BLaER1 treated with 17β-estradiol and CSF1 and Interleukin-3, amounts not matched to agents 10 nM and 100 nM (cell line): ENCODE measurements at regions not wholly inside any gene's neighbourhood (a gene's known extent, or its start where the extent isn't known, plus 50 kb on each side); places are given as distances from the start of the nearest gene placed in this dataset.

ENCODE experiments used
- H3K27ac ChIP-seq, 11 experiments: shearing (Covaris generic); formaldehyde crosslinking; 2 replicates each; pipeline ENCODE4 v1.8.1; 2022
- H3K27me3 ChIP-seq, 11 experiments: shearing (Covaris generic); formaldehyde crosslinking; 2 replicates each; pipeline ENCODE4 v1.8.1; 2022
- H3K36me3 ChIP-seq, 11 experiments: shearing (Covaris generic); formaldehyde crosslinking; 2 replicates each; pipeline ENCODE4 v1.8.1; 2022
- H3K4me1 ChIP-seq, 10 experiments: shearing (Covaris generic); formaldehyde crosslinking; 2 replicates each; pipeline ENCODE4 v1.8.1; 2022
- H3K4me2 ChIP-seq, 11 experiments: shearing (Covaris generic); formaldehyde crosslinking; 2 replicates each; pipeline ENCODE4 v1.8.1; 2022
- H3K4me3 ChIP-seq, 10 experiments: shearing (Covaris generic); formaldehyde crosslinking; 2 replicates each; pipeline ENCODE4 v1.8.1; 2022
- H3K9ac ChIP-seq, 11 experiments: shearing (Covaris generic); formaldehyde crosslinking; 2 replicates each; pipeline ENCODE4 v1.8.1; 2022
- H3K9me3 ChIP-seq, 11 experiments: shearing (Covaris generic); formaldehyde crosslinking; replicated peaks in 1 of 11; 2 replicates each; pipeline ENCODE4 v1.8.1; 2022
- H4K20me1 ChIP-seq, 11 experiments: shearing (Covaris generic); formaldehyde crosslinking; 2 replicates each; pipeline ENCODE4 v1.8.1; 2022
- Cebpa-rat ChIP-seq, 11 experiments: shearing (Covaris generic); IDR thresholded peaks; 2 replicates each; pipeline ENCODE4 v1.8.1; 2022

DNA sequence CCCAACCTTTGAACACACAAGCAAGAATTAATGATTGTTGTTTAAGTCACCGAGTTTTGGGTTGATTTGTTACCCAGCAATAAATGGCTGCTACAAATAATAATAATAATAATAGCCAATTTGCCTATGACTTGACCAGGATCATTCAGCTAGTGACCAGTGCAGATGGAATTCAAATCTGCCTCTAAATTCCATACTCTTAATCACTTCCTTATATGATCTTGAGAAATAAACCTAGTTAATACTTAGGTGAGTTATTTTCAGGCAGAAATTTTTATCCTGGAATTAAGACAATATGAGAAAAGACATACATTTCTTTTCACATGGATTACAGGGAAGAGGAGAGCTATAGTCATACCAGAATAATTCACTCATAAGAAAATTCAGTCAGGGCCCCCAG, 116.0 kb upstream of the GALNT15 start:
- Histone ChIP-seq H4K20me1 (no peaks in the 10 kb centered on the region), H3K4me3 (no peak overlapping the region), H3K4me1 (peaks cover 14 to 21% (median 17%) of the 10 kb centered on the region in 10 experiments), H3K36me3 (no peaks in the 10 kb centered on the region), H3K27ac (no peak overlapping the region), H3K27me3 (no peaks in the 10 kb centered on the region), H3K4me2 (no peak overlapping the region), H3K9me3 (no peaks in the 10 kb centered on the region), H3K9ac (no peak overlapping the region)
- TF ChIP-seq Cebpa-rat (IDR thresholded peaks at IDR 0.05), result no peak

DNA sequence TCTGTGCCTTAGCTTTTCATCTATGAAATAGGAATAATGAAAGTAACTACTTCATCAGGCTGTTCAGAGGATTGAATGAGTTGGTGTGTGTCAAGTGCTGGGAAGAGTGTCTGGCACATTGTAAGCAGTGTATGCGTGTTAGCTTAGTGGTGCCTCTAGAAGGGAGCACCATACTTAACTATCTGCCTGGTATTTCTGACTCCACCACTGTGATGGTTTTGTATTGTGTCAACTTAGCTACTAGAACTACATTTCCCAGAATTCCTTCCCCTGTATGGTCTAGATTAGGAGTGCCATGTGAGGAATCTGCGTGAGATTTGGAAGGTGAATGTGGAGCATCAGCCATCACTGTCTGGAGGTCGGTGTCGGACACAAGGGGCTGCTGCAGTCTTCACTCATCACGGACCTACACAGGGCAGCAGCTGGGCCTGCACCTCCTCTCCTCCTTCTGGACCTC, 115.4 kb upstream of the GALNT15 start:
- no peaks in the 10 kb centered on the region for H3K36me3 ChIP-seq
- peak overlapping the region in 3 of 11 experiments; percentile 14 to 54 (median 46); a peak in 3 of 22 replicates for H3K4me2 ChIP-seq
- no peak for TF ChIP-seq Cebpa-rat (IDR thresholded peaks at IDR 0.05)
- peaks cover 8 to 21% (median 11%) of the 10 kb centered on the region in 10 experiments for H3K4me1 ChIP-seq
- no peak overlapping the region for H3K9ac ChIP-seq
- no peak overlapping the region for H3K4me3 ChIP-seq
- H4K20me1 ChIP-seq, result no peaks in the 10 kb centered on the region
- no peaks in the 10 kb centered on the region for H3K27me3 ChIP-seq
- peak overlapping the region in 1 of 11 experiments; percentile 13; a peak in 1 of 22 replicates for H3K27ac ChIP-seq
- H3K9me3 ChIP-seq, result no peaks in the 10 kb centered on the region

DNA sequence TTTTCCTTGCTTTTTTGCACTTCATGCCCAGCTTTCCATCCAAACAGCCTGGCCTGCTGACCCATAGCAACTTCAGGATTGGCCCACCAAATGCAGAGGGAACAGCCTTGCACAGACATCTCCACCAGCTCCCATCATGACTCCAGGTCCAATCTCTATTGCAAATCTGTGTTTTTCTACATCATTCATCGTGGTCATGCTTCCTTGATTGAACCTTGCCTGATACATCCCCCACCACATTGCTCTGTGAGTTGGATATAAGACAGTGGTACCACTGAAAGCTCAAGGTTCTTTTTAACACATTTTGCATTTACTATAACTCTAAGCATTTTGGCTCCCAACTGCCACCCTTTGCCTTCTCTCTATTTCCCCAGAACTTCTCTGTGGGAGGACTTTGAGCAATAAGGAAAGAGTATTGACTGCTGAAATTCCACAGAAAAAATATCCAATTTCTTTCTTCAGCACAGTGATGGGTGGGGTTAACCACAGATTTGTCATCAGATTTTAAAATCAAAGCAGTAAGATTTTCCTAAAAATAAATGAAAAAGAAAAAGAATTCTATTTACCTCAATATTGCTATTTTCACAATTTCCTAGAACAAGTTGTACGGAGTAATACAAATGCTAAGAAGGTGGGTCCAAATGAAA, 114.6 kb upstream of the GALNT15 start:
- Histone ChIP-seq H3K4me2 (peak overlapping the region in 4 of 11 experiments; percentile 14 to 54 (median 48); a peak in 7 of 22 replicates), H4K20me1 (no peaks in the 10 kb centered on the region), H3K9me3 (no peaks in the 10 kb centered on the region), H3K27ac (peak overlapping the region in 1 of 11 experiments; percentile 13; a peak in 1 of 22 replicates), H3K4me3 (no peak overlapping the region), H3K4me1 (peaks cover 1 to 27% (median 4%) of the 10 kb centered on the region in 10 experiments; a peak in 18 of 20 replicates), H3K27me3 (no peaks in the 10 kb centered on the region), H3K36me3 (no peaks in the 10 kb centered on the region), H3K9ac (no peak overlapping the region)
- TF ChIP-seq Cebpa-rat (IDR thresholded peaks at IDR 0.05), result no peak

GRCh38 chr3:16060358-16060852, 114.1 kb upstream of the GALNT15 start:
- Histone ChIP-seq H3K27me3 (no peaks in the 10 kb centered on the region), H3K9me3 (no peaks in the 10 kb centered on the region), H3K9ac (no peak overlapping the region), H3K4me3 (no peak overlapping the region), H4K20me1 (no peaks in the 10 kb centered on the region), H3K4me1 (peaks cover 0 to 32% (median 3%) of the 10 kb centered on the region in 10 experiments; a peak in 8 of 20 replicates), H3K27ac (0 out of 22 replicates have a peak overlapping the region, but pooled peaks of 1 of the 11 experiments have one; percentile 14), H3K36me3 (no peaks in the 10 kb centered on the region), H3K4me2 (peak overlapping the region in 3 of 11 experiments; percentile 43 to 54 (median 53); a peak in 6 of 22 replicates)
- no peak for TF ChIP-seq Cebpa-rat (IDR thresholded peaks at IDR 0.05)

- Histone ChIP-seq H3K36me3 (no peaks in the 10 kb centered on the region), H3K27ac (0 out of 22 replicates have a peak overlapping the region, but pooled peaks of 1 of the 11 experiments have one; percentile 14), H3K4me2 (peak overlapping the region in 3 of 11 experiments; percentile 43 to 54 (median 53); a peak in 6 of 22 replicates), H3K9me3 (no peaks in the 10 kb centered on the region), H4K20me1 (no peaks in the 10 kb centered on the region), H3K9ac (no peak overlapping the region), H3K4me3 (no peak overlapping the region), H3K27me3 (no peaks in the 10 kb centered on the region), H3K4me1 (peaks cover 0 to 33% (median 3%) of the 10 kb centered on the region in 10 experiments; a peak in 8 of 20 replicates)
- no peak for TF ChIP-seq Cebpa-rat (IDR thresholded peaks at IDR 0.05)
These were observed 113.5 kb upstream of the GALNT15 start for GRCh38 chr3:16060945-16061344.

DNA sequence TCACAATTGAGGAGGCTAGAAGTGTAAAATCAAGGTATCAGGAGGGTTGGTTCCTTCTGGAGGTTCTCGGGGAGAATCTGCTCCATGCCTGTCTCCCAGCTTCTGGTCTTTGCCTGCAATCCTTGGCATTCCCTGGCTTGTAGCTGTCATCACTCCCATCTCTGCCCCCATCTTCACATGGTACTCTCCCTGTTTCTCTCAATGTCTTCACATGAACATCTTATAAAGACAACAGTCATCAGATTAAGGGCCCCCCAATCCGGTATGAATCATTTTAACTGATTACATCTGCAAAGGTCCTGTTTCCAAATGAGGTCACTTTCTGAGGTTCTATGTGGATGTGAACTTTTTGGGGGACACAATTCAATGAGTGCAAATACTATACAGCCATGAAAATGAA, 113.0 kb upstream of the GALNT15 start:
- no peaks in the 10 kb centered on the region for H4K20me1 ChIP-seq
- no peak overlapping the region for H3K9ac ChIP-seq
- no peak overlapping the region for H3K27ac ChIP-seq
- no peak for TF ChIP-seq Cebpa-rat (IDR thresholded peaks at IDR 0.05)
- H3K4me2 ChIP-seq, result no peak overlapping the region
- no peaks in the 10 kb centered on the region for H3K36me3 ChIP-seq
- no peaks in the 10 kb centered on the region for H3K9me3 ChIP-seq
- H3K27me3 ChIP-seq, result no peaks in the 10 kb centered on the region
- H3K4me1 ChIP-seq, result peaks cover 0 to 33% (median 3%) of the 10 kb centered on the region in 10 experiments; a peak in 8 of 20 replicates
- no peak overlapping the region for H3K4me3 ChIP-seq

DNA sequence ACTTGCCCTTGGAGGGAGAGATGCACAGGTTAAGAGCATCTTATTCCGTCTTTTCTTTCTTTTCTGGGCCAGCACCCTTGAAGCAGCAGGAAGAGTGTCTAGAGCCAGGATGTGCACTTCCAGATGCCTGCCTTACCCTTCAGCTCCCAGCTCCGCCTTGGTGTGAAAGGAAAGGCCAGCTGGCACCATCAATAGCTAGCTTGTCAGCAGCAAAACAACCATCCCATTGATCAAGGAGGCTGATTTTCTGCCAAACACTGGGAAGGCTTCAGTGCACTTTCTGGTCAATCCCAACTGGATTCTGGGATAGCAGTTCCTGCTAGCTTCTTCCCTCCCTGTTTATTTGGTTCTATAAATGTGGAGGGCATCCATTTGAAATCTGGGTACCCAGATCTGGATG, 110.9 kb upstream of the GALNT15 start:
- Histone ChIP-seq H3K27ac (no peak overlapping the region), H3K4me2 (no peak overlapping the region), H3K4me1 (peaks cover 0 to 33% (median 3%) of the 10 kb centered on the region in 10 experiments; a peak in 8 of 20 replicates), H3K27me3 (no peaks in the 10 kb centered on the region), H3K4me3 (no peak overlapping the region), H3K36me3 (no peaks in the 10 kb centered on the region), H3K9ac (no peak overlapping the region), H4K20me1 (no peaks in the 10 kb centered on the region), H3K9me3 (no peaks in the 10 kb centered on the region)
- TF ChIP-seq Cebpa-rat (IDR thresholded peaks at IDR 0.05), result no peak

DNA sequence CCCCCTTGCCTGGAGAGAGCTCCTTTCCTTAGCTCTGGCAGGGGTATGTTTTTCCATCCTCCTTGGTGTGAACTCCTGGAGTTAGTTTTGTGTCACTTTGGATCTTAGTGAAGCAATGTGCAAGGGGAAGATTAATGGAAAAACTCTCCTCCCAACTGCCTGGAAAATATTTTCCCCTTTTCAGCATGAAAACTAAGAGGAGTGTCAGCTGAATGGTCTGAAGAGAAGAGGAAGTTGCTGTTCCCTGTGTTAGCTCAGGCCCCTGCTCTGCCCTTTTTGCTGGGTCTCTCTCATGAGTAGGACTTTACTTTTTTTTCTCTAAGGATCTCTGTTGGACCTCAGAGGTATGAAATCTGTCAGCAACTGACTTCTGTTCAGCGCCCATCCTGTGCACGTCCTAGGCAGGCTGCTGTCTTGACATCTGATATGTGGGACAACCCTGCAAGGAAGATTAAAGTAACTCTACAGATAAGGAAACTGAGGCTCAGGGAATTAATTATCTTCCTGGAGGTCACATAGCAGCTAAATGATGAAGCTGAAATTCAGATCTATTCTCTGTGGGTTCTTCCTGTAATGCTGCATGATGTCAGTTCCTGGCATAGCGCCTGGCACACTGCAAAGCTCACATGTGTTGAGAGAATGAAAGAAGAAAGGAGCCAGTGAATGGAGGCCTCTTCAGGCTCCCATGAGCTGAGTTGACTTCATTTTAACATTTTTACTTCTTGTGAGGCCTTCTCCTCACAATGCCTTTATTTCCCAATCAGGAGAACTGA, 109.7 kb upstream of the GALNT15 start:
- no peak overlapping the region for H3K4me3 ChIP-seq
- H3K27ac ChIP-seq, result peak overlapping the region in 1 of 11 experiments; percentile 2; a peak in 1 of 22 replicates
- no peaks in the 10 kb centered on the region for H4K20me1 ChIP-seq
- H3K27me3 ChIP-seq, result no peaks in the 10 kb centered on the region
- no peaks in the 10 kb centered on the region for H3K9me3 ChIP-seq
- no peak overlapping the region for H3K9ac ChIP-seq
- H3K36me3 ChIP-seq, result no peaks in the 10 kb centered on the region
- TF ChIP-seq Cebpa-rat (IDR thresholded peaks at IDR 0.05), result no peak
- H3K4me2 ChIP-seq, result peak overlapping the region in 2 of 11 experiments; percentile 34 to 63; a peak in 5 of 22 replicates
- peaks cover 0 to 28% (median 3%) of the 10 kb centered on the region in 10 experiments; a peak in 8 of 20 replicates for H3K4me1 ChIP-seq

DNA sequence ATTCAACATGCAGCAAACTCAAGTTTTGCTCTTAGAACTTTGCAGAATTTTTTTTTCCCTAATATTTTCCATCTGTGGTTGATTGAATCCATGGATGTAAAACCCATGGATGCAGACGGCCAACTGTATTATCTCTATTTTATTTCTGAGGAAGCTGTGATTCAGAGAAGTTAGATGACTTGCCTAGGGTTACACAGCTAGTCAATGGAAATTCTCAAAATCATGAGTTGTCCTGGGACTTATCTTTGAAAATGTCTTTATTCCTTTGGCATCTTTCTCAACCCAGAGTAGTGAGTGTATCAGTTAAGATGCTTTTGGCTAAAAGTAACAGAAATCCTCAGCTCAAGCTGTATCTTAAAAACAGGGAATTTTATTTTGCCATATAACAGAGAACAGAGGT, 107.9 kb upstream of the GALNT15 start:
- peaks cover 0 to 15% (median 0%) of the 10 kb centered on the region in 10 experiments; a peak in 4 of 20 replicates for H3K4me1 ChIP-seq
- no peak overlapping the region for H3K4me3 ChIP-seq
- H3K27me3 ChIP-seq, result no peaks in the 10 kb centered on the region
- TF ChIP-seq Cebpa-rat (IDR thresholded peaks at IDR 0.05), result no peak
- peaks cover 0 to 10% (median 7%) of the 10 kb centered on the region in 11 experiments; a peak in 16 of 22 replicates for H3K9me3 ChIP-seq
- no peak overlapping the region for H3K9ac ChIP-seq
- no peaks in the 10 kb centered on the region for H3K36me3 ChIP-seq
- no peaks in the 10 kb centered on the region for H4K20me1 ChIP-seq
- H3K4me2 ChIP-seq, result no peak overlapping the region
- H3K27ac ChIP-seq, result no peak overlapping the region
